Ovary (tissue), 7 donors: ENCODE measurements at regions not wholly inside any gene's neighbourhood (a gene's known extent, or its start where the extent isn't known, plus 50 kb on each side); places are given as distances from the start of the nearest gene placed in this dataset.
"Not testable (repeated sequence)": the region's sequence is repeated elsewhere in the genome, so short reads cannot be mapped to it uniquely, and the experiment has no call there.

ENCODE experiments used
- DNase-seq, 5 donors: peaks; one replicate each; pipeline ENCODE4 v3.0.0-alpha.2; 2019 to 2020
- H3K27ac ChIP-seq, 2 donors: fragments of 200-600 bp; one replicate each; pipeline versions ENCODE4 v1.5.1 to v1.8.0; 2019 to 2022
- H3K27me3 ChIP-seq: fragments of 200-600 bp; one replicate; pipeline ENCODE4 v1.8.0; 2022
- H3K36me3 ChIP-seq: fragments of 200-600 bp; sonication (generic); one replicate; pipeline ENCODE4 v1.5.1; 2019
- H3K4me1 ChIP-seq: one replicate; pipeline ENCODE4 v1.8.1; 2013; ENCODE audit warnings: mild to moderate bottlenecking, moderate library complexity; ENCODE audit not compliant: insufficient read depth
- H3K4me3 ChIP-seq: fragments of 200-600 bp; sonication (generic); one replicate; pipeline ENCODE4 v1.5.1; 2017
- H3K9me3 ChIP-seq, 2 donors: fragments of 200-600 bp in 1 of 2; sonication (generic) in 1 of 2; one replicate each; pipeline versions ENCODE4 v1.5.1 to v1.8.1; 2013 to 2019; ENCODE audit warnings: mild to moderate bottlenecking in 1 of 2, moderate library complexity in 1 of 2
- EP300 ChIP-seq: sonication (generic); formaldehyde crosslinking; IDR thresholded peaks from one replicate; pipeline ENCODE4 v1.6.1; 2017; ENCODE audit warnings: antibody characterized with exemption
- POLR2A ChIP-seq: fragments of 450-650 bp; IDR thresholded peaks from one replicate; pipeline ENCODE4 v1.6.1; 2017; ENCODE audit warnings: antibody characterized with exemption, mild to moderate bottlenecking, moderate library complexity
- WGBS, 3 donors: extraction: QIAGEN DNeasy Blood & Tissue Kit in 1 of 3; methylation state at CpG; one replicate each; pipeline versions ENCODE4 v1.1.5 to v1.1.7; 2013 to 2017; 5-methylcytosine and 5-hydroxymethylcytosine counted together
- intact Hi-C, 4 donors: fragments of 100-400 bp; cut with DNase I; formaldehyde crosslinking; loops; one replicate each; pipeline versions ENCODE4 v1.11.0 to v1.15.1; 2022 to 2023
- TF ChIP-seq, protein P1 (sequence below), 3 donors: fragments of 450-650 bp in 2 of 3; fragments of 200-600 bp in 1 of 3; IDR thresholded peaks; one replicate each; pipeline versions ENCODE4 v1.5.1 to v1.8.0; 2016 to 2022; ENCODE audit warnings: antibody characterized with exemption in 3 of 3, mild to moderate bottlenecking in 1 of 3
- donor health status: DM: no; HTN: no; CAD: no; lungs with moderate emphysema.
- donor health status: DM: no; HTN: no; CAD: no.
- donor health status: Bipolar disorder and iron deficiency.
- donor health status: DM: no; HTN: no; CAD: no.
- donor health status: DM: yes; HTN: yes; CAD: no.

DNA sequence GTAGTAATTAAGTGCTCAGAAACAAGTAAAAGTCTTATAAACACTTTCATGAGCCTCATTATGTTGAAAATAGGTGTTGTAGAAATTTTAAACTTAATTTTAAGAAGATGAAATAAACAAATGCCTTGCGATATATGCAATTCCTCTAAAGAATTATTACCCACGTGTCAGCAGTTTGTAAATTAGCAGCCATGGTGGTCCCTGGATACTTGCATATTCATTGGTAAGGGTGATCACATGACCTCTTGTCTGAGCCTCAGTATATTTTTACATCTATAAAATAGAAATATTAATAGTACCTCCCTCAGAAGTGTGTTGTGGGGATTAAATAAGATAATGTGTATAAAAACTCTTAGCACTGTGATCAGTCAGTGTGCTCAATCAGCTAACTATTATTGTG lies 141.5 kb upstream of the SVIL start:
- no peak for TF ChIP-seq EP300
- TF ChIP-seq POLR2A = no peak
- TF ChIP-seq, protein P1, sequence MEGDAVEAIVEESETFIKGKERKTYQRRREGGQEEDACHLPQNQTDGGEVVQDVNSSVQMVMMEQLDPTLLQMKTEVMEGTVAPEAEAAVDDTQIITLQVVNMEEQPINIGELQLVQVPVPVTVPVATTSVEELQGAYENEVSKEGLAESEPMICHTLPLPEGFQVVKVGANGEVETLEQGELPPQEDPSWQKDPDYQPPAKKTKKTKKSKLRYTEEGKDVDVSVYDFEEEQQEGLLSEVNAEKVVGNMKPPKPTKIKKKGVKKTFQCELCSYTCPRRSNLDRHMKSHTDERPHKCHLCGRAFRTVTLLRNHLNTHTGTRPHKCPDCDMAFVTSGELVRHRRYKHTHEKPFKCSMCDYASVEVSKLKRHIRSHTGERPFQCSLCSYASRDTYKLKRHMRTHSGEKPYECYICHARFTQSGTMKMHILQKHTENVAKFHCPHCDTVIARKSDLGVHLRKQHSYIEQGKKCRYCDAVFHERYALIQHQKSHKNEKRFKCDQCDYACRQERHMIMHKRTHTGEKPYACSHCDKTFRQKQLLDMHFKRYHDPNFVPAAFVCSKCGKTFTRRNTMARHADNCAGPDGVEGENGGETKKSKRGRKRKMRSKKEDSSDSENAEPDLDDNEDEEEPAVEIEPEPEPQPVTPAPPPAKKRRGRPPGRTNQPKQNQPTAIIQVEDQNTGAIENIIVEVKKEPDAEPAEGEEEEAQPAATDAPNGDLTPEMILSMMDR (IDR thresholded peaks at IDR 0.05) = no peak
- Histone ChIP-seq H3K36me3 (no peaks in the 10 kb centered on the region), H3K9me3 (no peaks in the 10 kb centered on the region), H3K27me3 (no peaks in the 10 kb centered on the region), H3K4me1 (no peaks in the 10 kb centered on the region), H3K4me3 (no peak overlapping the region), H3K27ac (no peak overlapping the region)
- intact Hi-C loops = no loop called here
- 79 to 84% (median 81%) methylated on average over 2 of the region's 2 CpGs for WGBS, 3 donors
- DNase-seq = no peak

DNA sequence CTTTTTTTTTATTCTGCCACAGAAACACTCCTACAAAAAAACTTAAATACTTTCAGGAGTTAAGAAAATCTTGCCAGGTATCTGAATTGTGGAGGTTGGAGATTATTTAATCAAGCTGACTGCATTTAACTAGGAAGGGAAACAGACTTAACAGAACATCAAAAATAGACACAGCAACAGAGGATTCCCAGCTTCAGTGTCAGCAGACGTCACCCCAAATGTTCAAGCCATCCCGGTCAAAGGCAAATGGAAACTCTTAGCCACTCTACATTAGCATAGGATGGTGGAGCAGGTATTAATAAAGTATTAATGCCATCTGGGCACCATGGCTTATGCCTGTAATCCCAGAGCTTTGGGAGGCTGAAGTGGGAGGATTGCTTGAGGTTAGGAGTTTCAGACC lies 139.7 kb upstream of the SVIL start:
- Histone ChIP-seq H3K4me3 (no peak overlapping the region), H3K4me1 (no peaks in the 10 kb centered on the region), H3K9me3 (no peaks in the 10 kb centered on the region), H3K36me3 (no peaks in the 10 kb centered on the region), H3K27ac (no peak overlapping the region), H3K27me3 (no peaks in the 10 kb centered on the region)
- no peak for DNase-seq
- 81 to 84% (median 83%) methylated on average over 2 of the region's 2 CpGs for WGBS, 3 donors
- intact Hi-C loops = no loop called here
- no peak for TF ChIP-seq EP300
- no peak for TF ChIP-seq POLR2A
- TF ChIP-seq, protein P1 (IDR thresholded peaks at IDR 0.05) = no peak

DNA sequence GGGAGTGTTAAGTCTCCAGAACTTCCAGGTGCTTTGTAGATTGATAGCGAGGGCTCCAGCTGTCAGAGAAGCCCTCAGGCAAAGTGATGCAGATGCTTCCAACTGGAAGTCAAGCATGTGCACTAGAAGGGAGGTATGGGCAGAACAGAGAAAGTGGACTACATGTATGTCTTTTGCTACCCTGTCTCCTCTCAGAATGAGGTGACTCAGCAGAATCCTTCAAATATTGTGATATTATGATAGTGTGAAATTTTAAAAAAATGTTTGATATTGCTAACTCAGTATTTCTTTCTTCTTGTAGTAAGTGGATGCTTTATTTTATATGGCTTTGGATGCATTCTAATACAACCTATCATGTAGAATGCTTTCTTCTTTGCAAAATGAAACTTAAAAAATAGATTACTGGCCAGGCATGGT lies 138.9 kb upstream of the SVIL start:
- no peak overlapping the region for H3K27ac ChIP-seq
- no peak for DNase-seq
- H3K27me3 ChIP-seq = no peaks in the 10 kb centered on the region
- H3K9me3 ChIP-seq = no peaks in the 10 kb centered on the region
- H3K36me3 ChIP-seq = no peaks in the 10 kb centered on the region
- TF ChIP-seq POLR2A (no peak), EP300 (no peak)
- TF ChIP-seq, protein P1 (IDR thresholded peaks at IDR 0.05) = no peak
- whole genome bisulfite sequencing, 3 donors = 95 to 100% (median 98%) methylated on average over 1 of the region's 1 CpG
- intact Hi-C loops = no loop called here
- H3K4me3 ChIP-seq = no peak overlapping the region
- no peaks in the 10 kb centered on the region for H3K4me1 ChIP-seq

DNA sequence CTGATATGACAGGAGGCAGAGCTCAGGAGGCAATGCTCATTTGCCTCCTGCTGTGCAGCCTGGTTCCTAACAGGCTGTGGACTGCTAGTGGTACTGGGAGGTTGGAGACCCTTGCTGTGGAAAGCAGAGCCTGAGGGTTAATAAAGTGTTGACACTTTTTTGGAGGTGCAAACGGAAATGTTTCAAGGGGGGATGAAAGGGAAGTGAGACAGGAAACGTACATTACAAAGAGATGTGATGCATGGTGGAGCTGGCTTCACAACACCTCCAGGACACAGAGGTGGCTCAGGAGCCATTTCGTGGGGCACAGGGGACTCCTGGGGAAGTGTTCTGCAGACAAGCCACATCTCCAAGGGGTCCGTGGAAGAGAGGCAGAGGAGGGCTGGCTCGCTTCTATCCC lies 137.6 kb upstream of the SVIL start:
- Histone ChIP-seq H3K4me1 (no peaks in the 10 kb centered on the region), H3K27ac (no peak overlapping the region), H3K4me3 (no peak overlapping the region), H3K27me3 (no peaks in the 10 kb centered on the region), H3K9me3 (no peaks in the 10 kb centered on the region), H3K36me3 (no peaks in the 10 kb centered on the region)
- no peak for DNase-seq
- WGBS, 3 donors = 80 to 87% (median 85%) methylated on average over 5 of the region's 5 CpGs
- intact Hi-C loops = no loop called here
- TF ChIP-seq POLR2A (no peak), EP300 (no peak)
- TF ChIP-seq, protein P1 (IDR thresholded peaks at IDR 0.05) = no peak

DNA sequence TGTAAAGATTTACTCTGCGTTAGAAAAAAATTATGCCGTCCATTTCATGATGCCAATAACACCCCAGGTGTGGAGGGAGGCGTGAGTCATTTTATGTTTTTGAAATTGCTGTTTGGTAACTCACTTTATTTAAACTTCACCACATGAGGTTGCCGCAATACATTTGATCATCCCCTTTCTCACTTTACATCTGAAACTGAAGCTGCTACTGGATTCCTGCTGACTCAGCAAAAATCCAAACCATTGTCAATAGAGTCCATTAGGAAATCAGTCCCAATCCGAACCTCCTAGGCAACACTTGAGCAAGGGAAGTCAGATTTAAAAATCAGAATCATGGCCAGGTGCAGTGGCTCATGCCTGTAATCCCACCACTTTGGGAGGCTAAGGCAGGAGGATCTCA lies 136.6 kb upstream of the SVIL start:
- TF ChIP-seq POLR2A (no peak), EP300 (no peak)
- TF ChIP-seq, protein P1 (IDR thresholded peaks at IDR 0.05) = no peak
- Histone ChIP-seq H3K36me3 (no peaks in the 10 kb centered on the region), H3K27ac (no peak overlapping the region), H3K27me3 (no peaks in the 10 kb centered on the region), H3K4me1 (no peaks in the 10 kb centered on the region), H3K9me3 (no peaks in the 10 kb centered on the region), H3K4me3 (no peak overlapping the region)
- DNase-seq = no peak
- WGBS, 3 donors = 86 to 91% (median 88%) methylated on average over 5 of the region's 5 CpGs
- intact Hi-C loops = no loop called here

DNA sequence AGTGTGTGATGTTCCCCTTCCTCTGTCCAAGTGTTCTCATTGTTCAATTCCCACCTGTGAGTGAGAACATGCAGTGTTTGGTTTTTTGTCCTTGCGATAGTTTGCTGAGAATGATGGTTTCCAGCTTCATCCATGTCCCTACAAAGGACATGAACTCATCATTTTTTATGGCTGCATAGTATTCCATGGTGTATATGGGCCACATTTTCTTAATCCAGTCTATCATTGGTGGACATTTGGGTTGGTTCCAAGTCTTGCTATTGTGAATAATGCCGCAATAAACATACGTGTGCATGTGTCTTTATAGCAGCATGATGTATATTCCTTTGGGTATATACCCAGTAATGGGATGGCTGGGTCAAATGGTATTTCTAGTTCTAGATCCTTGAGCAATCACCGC lies 134.5 kb upstream of the SVIL start:
- H3K9me3 ChIP-seq, H3K4me3 ChIP-seq, intact Hi-C loops, H3K27me3 ChIP-seq, H3K27ac ChIP-seq, H3K4me1 ChIP-seq, H3K36me3 ChIP-seq, DNase-seq: not testable (repeated sequence)
- 96 to 98% (median 96%) methylated on average over 3 to 4 of the region's 4 CpGs for WGBS, 3 donors
